PC-9 (cell line): ENCODE measurements at regions not wholly inside any gene's neighbourhood (a gene's known extent, or its start where the extent isn't known, plus 50 kb on each side); places are given as distances from the start of the nearest gene placed in this dataset.
"Not testable (repeated sequence)": the region's sequence is repeated elsewhere in the genome, so short reads cannot be mapped to it uniquely, and the experiment has no call there.

Experiments used
- BruUV-seq: library from RNA; stranded (reverse); fragments of 400-500 nt; replicated peaks from 2 replicates; lab custom pipeline; 2021; lab: Mats Ljungman, UMichigan
- CTCF ChIA-PET: fragments of 300-600 bp; sonication (Branson Sonifier 250); formaldehyde crosslinking; loops from one replicate; lab custom pipeline; 2022; ENCODE audit warnings: antibody characterized with exemption; lab: Charles Lee
- POLR2A ChIA-PET: fragments of 300-600 bp; sonication (Branson Sonifier 250); formaldehyde crosslinking; loops from one replicate; lab custom pipeline; 2022; ENCODE audit warnings: antibody characterized with exemption; ENCODE audit not compliant: unreplicated experiment; lab: Charles Lee
- DNase-seq, 2 experiments: peaks; one replicate each; pipeline versions ENCODE4 v3.0.0 to v3.0.0-alpha.2; 2015 to 2022; ENCODE audit warnings: mixed read lengths in 1 of 2
- H2AFZ ChIP-seq: fragments of 200-600 bp; sonication (generic); 2 replicates; pipeline ENCODE4 v1.8.1; 2017; ENCODE audit warnings: antibody characterized with exemption
- H3F3A ChIP-seq: fragments of 200-600 bp; sonication (generic); 2 replicates; pipeline ENCODE4 v1.8.1; 2017; ENCODE audit warnings: antibody characterized with exemption, mild to moderate bottlenecking, low read depth; ENCODE audit not compliant: insufficient read depth
- H3K27ac ChIP-seq: fragments of 200-600 bp; sonication (generic); 2 replicates; pipeline ENCODE4 v1.6.1; 2016; ENCODE audit warnings: mixed run types
- H3K27me3 ChIP-seq: fragments of 200-600 bp; sonication (generic); 2 replicates; pipeline ENCODE4 v1.6.1; 2016; ENCODE audit warnings: low read depth, mixed run types; ENCODE audit not compliant: insufficient read depth
- H3K36me3 ChIP-seq: fragments of 200-600 bp; sonication (generic); 2 replicates; pipeline ENCODE4 v1.6.1; 2016; ENCODE audit warnings: low read depth, mixed run types
- H3K4me1 ChIP-seq: fragments of 200-600 bp; sonication (generic); replicated peaks from 2 replicates; pipeline ENCODE4 v1.6.1; 2016; ENCODE audit warnings: mixed run types; ENCODE audit not compliant: insufficient read depth
- H3K4me2 ChIP-seq: fragments of 200-600 bp; sonication (generic); 2 replicates; pipeline ENCODE4 v1.6.1; 2017; ENCODE audit warnings: mixed run types
- H3K4me3 ChIP-seq: fragments of 200-600 bp; sonication (generic); 2 replicates; pipeline ENCODE4 v1.6.1; 2016; ENCODE audit warnings: mixed run types
- H3K79me2 ChIP-seq: fragments of 200-600 bp; sonication (generic); 2 replicates; pipeline ENCODE4 v1.6.1; 2017; ENCODE audit warnings: low read depth, mixed run types
- H3K9me2 ChIP-seq: fragments of 200-600 bp; sonication (generic); 2 replicates; pipeline ENCODE4 v1.8.1; 2017; ENCODE audit warnings: mild to moderate bottlenecking; ENCODE audit not compliant: insufficient read depth
- H3K9me3 ChIP-seq: fragments of 200-600 bp; sonication (generic); 2 replicates; pipeline ENCODE4 v1.8.1; 2016; ENCODE audit warnings: low read depth; ENCODE audit not compliant: insufficient read depth
- H4K20me1 ChIP-seq: fragments of 200-600 bp; sonication (generic); 2 replicates; pipeline ENCODE4 v1.8.1; 2017; ENCODE audit not compliant: insufficient read depth
- CTCF ChIP-seq: fragments of 200-600 bp; sonication (generic); conservative IDR thresholded peaks from 2 replicates; pipeline ENCODE4 v1.6.1; 2017; ENCODE audit warnings: mixed run types, antibody characterized with exemption, mild to moderate bottlenecking, moderate library complexity
- EZH2 ChIP-seq: fragments of 200-600 bp; sonication (generic); IDR thresholded peaks from 2 replicates; pipeline ENCODE4 v1.8.0; 2017; ENCODE audit warnings: antibody characterized with exemption, low read depth
- intact Hi-C: fragments of 100-400 bp; cut with micrococcal nuclease; formaldehyde crosslinking; loops from one replicate; pipeline ENCODE4 v1.10.0; 2022; ENCODE audit not compliant: unreplicated experiment

- no TSS peak for BruUV-seq
- Histone ChIP-seq H3F3A (no peaks in the 10 kb centered on the region), H3K79me2 (no peaks in the 10 kb centered on the region), H3K4me3 (no peak overlapping the region), H3K27ac (no peak overlapping the region), H3K9me3 (no peaks in the 10 kb centered on the region), H2AFZ (no peak overlapping the region), H3K36me3 (no peaks in the 10 kb centered on the region), H4K20me1 (no peaks in the 10 kb centered on the region), H3K4me2 (no peak overlapping the region), H3K9me2 (no peaks in the 10 kb centered on the region), H3K4me1 (no peaks in the 10 kb centered on the region), H3K27me3 (no peaks in the 10 kb centered on the region)
- TF ChIP-seq EZH2, result no peak
- TF ChIP-seq CTCF, result no peak
- ChIA-PET POLR2A (no interaction called here), CTCF (no interaction called here)
- no peak for DNase-seq
- intact Hi-C loops, result no loop called here
Observed at GRCh38 chr4:170446782-170447181, 357.0 kb upstream of the AADAT start.

- H3K27ac ChIP-seq, H4K20me1 ChIP-seq, H3F3A ChIP-seq, H3K9me3 ChIP-seq, CTCF ChIA-PET, POLR2A ChIA-PET, intact Hi-C loops, H3K9me2 ChIP-seq, H3K4me3 ChIP-seq, H3K4me1 ChIP-seq, H3K27me3 ChIP-seq, H2AFZ ChIP-seq, BruUV-seq, H3K36me3 ChIP-seq, H3K79me2 ChIP-seq, H3K4me2 ChIP-seq, DNase-seq: not testable (repeated sequence)
Observed at GRCh38 chr4:170441146-170441545, 351.4 kb upstream of the AADAT start.

- no peak for TF ChIP-seq EZH2
- TF ChIP-seq CTCF, result no peak
- H3K4me1 ChIP-seq, result no peaks in the 10 kb centered on the region
- no peaks in the 10 kb centered on the region for H3K9me3 ChIP-seq
- H3K79me2 ChIP-seq, result no peaks in the 10 kb centered on the region
- intact Hi-C loops, result no loop called here
- no peaks in the 10 kb centered on the region for H3K36me3 ChIP-seq
- ChIA-PET CTCF (no interaction called here), POLR2A (interaction anchor here (0.6 kb wide), 1 partner anchor 1592 kb away, joined by 5 read pairs; no protein-coding TSS in a partner anchor)
- H2AFZ ChIP-seq, result no peak overlapping the region
- no peak overlapping the region for H3K4me2 ChIP-seq
- no TSS peak for BruUV-seq
- H3K27me3 ChIP-seq, result no peaks in the 10 kb centered on the region
- no peaks in the 10 kb centered on the region for H3F3A ChIP-seq
- no peaks in the 10 kb centered on the region for H3K9me2 ChIP-seq
- H4K20me1 ChIP-seq, result no peaks in the 10 kb centered on the region
- no peak overlapping the region for H3K4me3 ChIP-seq
- DNase-seq, result no peak
- H3K27ac ChIP-seq, result no peak overlapping the region
Observed at GRCh38 chr4:170428929-170429328, 339.2 kb upstream of the AADAT start.

- intact Hi-C loops, result no loop called here
- Histone ChIP-seq H3K4me3 (no peak overlapping the region), H4K20me1 (no peaks in the 10 kb centered on the region), H3K27me3 (no peaks in the 10 kb centered on the region), H3K9me2 (no peaks in the 10 kb centered on the region), H3K4me2 (no peak overlapping the region), H3K4me1 (no peaks in the 10 kb centered on the region), H3F3A (no peaks in the 10 kb centered on the region), H3K79me2 (no peaks in the 10 kb centered on the region), H3K9me3 (no peaks in the 10 kb centered on the region), H3K27ac (no peak overlapping the region), H3K36me3 (no peaks in the 10 kb centered on the region), H2AFZ (no peak overlapping the region)
- no peak for TF ChIP-seq EZH2
- TF ChIP-seq CTCF, result no peak
- no peak for DNase-seq
- no TSS peak for BruUV-seq
- POLR2A ChIA-PET, result no interaction called here
- CTCF ChIA-PET, result no interaction called here
Observed at GRCh38 chr4:170425521-170426143, 335.9 kb upstream of the AADAT start.
